ENCODE measurements at regions not wholly inside any gene's neighbourhood (a gene's known extent, or its start where the extent isn't known, plus 50 kb on each side); places are given as distances from the start of the nearest gene placed in this dataset.

- no peak for DNase-seq
Measured at GRCh38 chr2:101550555-101550954, 75.6 kb upstream of the RFX8 start.

DNA sequence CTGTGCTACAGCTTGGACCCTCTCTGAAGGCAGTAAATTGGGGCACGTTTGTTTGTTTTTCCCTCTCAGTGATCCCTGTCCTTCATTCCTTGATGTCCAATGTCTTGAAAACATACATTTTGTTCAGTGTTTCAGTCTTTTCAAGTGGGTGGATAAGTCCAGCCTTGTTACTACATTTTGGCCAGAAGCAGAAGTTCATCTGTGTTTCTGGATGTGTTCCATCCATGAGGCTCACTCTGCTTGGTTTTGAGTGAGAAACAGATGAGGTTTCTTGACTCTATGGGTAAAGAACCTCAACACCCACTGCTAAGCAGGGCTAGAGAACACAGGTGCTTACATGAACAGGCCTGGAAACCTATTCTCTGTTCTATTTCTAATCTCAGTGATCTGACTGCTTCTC, 74.5 kb upstream of the RFX8 start:
- no peak for DNase-seq

- DNase-seq, result no peak
Measured at GRCh38 chr2:101546376-101547058, 71.6 kb upstream of the RFX8 start.

GRCh38 chr2:101545950-101546349, 71.0 kb upstream of the RFX8 start:
- DNase-seq, result no peak

DNA sequence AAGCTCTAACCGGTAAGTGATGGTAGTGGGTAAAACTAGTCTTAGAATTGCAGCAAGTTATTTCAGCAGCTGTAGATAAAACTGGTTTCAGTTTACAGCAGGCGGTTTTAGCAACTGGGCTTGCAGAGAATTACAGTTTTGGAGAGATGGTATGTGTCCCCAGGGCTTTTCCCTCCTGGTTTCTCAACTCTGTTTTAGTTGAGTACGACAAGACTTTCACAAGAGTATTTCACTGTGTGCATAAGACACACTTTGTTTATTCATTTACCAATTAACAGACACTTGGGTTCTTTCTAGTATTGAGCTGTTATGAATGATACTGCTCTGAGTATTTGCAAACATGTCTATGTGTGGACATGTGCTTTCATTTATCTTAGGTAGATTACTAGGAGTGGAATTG, 65.6 kb upstream of the RFX8 start:
- no peak for DNase-seq

- no peak for DNase-seq
Measured at GRCh38 chr2:101538076-101538475, 63.2 kb upstream of the RFX8 start.

DNA sequence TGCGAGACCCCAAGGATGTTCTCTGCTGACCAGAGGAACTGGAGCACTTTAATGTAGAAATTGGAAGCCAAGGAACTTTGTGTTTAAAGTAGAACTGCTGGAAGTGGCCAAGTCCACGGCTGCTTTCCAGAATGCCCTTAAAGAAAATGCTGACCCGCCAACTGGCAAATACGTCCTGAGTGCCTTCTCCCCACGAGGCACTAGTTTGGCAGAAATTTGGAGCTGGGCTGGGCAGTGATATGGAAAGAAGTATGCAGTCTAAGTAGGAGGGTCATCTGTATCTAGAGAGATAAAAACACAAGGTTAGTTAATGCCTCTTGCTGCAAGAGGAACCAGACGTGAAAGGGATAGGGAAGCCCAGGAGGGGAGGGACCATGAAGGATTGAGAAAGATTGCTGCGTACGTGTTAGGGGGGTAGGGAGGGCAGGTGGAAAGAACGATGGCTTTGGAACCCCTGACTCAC, 59.3 kb upstream of the RFX8 start:
- DNase-seq, result no peak

DNA sequence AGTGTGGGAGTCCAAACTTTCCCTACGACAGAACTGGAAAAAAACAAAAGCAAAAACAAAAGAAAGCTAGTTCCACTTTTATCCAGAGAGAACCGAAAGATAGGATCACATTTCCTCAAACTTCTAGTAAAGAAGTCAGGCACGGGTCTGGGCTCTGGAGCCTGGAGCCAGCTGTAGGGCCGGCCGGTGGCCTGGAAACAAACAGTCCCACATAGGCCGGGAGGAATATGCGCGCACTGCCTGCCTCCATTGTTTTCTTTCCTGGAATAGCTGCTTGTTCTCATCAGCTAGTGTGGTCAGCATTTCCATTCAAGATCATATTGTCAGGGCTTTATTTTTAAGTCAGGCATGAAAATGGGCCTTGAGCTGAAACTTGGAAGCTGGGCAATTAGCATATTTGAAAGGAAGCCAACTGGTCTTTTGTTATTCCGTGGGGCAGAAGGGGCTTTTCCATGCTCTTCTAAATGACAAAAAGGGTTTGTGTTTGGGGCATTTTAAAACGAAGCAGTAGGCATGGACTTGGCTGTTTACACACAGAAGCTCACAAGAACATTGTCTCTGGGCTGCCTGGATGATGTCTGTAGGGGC, 58.7 kb upstream of the RFX8 start:
- DNase-seq, result no peak

GRCh38 chr2:101528501-101528900, 53.6 kb upstream of the RFX8 start:
- DNase-seq, result no peak

- DNase-seq, result no peak
Measured at GRCh38 chr2:101524806-101525430, 50.0 kb upstream of the RFX8 start.

All from kidney glomerular epithelial cell (primary cell).